Cardiac muscle cell (in vitro differentiated cells and primary cell): ENCODE measurements at regions not wholly inside any gene's neighbourhood (a gene's known extent, or its start where the extent isn't known, plus 50 kb on each side); places are given as distances from the start of the nearest gene placed in this dataset.

Source experiments
- DNase-seq, 2 donors: peaks; one replicate each; pipeline versions ENCODE4 v3.0.0 to v3.0.0-alpha.2; 2010 to 2017; ENCODE audit warnings: low read depth in 1 of 2, low spot score in 1 of 2
- H3K27ac ChIP-seq: fragments of 200-600 bp; sonication (generic); 2 replicates; pipeline ENCODE4 v1.5.1; 2016
- H3K27me3 ChIP-seq: fragments of 200-600 bp; sonication (generic); 2 replicates; pipeline ENCODE4 v1.6.0; 2016; ENCODE audit warnings: control low read depth
- H3K36me3 ChIP-seq: fragments of 200-600 bp; sonication (generic); 2 replicates; pipeline ENCODE4 v1.5.1; 2016; ENCODE audit warnings: control low read depth
- H3K4me1 ChIP-seq: fragments of 200-600 bp; sonication (generic); 2 replicates; pipeline ENCODE4 v1.8.1; 2017; ENCODE audit warnings: low read depth, mild to moderate bottlenecking, mixed run types
- H3K4me3 ChIP-seq: fragments of 200-600 bp; sonication (generic); 2 replicates; pipeline ENCODE4 v1.5.1; 2016; ENCODE audit warnings: mild to moderate bottlenecking
- H3K9me3 ChIP-seq: fragments of 200-600 bp; sonication (generic); 2 replicates; pipeline ENCODE4 v1.5.1; 2017; ENCODE audit warnings: low read depth, mild to moderate bottlenecking, control low read depth
- TF ChIP-seq, protein P1 (sequence below): IDR thresholded peaks from 2 replicates; pipeline ENCODE4 v1.5.1; 2012; ENCODE audit warnings: low read depth, mild to moderate bottlenecking, low read length

DNA sequence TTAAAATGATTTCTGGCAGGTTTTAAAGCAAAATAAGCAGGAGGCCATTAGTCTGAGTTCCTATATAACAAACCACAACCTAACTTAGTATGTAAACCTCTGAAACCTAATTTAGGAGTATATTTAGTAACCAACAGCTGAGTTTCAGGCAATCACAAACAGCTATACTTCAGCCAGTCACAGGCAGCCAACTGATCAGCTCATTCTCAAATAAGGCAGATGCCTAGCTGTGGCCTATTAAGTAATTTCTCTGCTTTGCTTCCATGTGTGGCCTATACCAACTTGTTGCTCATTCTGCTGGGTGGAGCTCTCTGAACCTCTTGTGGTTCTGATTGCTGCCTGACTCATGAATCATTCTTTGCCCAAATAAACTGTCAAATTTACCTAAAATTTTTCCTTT is 408.9 kb upstream of the FBXO33 start:
- H3K36me3 ChIP-seq = no peaks in the 10 kb centered on the region
- no peak overlapping the region for H3K4me3 ChIP-seq
- TF ChIP-seq, protein P1, sequence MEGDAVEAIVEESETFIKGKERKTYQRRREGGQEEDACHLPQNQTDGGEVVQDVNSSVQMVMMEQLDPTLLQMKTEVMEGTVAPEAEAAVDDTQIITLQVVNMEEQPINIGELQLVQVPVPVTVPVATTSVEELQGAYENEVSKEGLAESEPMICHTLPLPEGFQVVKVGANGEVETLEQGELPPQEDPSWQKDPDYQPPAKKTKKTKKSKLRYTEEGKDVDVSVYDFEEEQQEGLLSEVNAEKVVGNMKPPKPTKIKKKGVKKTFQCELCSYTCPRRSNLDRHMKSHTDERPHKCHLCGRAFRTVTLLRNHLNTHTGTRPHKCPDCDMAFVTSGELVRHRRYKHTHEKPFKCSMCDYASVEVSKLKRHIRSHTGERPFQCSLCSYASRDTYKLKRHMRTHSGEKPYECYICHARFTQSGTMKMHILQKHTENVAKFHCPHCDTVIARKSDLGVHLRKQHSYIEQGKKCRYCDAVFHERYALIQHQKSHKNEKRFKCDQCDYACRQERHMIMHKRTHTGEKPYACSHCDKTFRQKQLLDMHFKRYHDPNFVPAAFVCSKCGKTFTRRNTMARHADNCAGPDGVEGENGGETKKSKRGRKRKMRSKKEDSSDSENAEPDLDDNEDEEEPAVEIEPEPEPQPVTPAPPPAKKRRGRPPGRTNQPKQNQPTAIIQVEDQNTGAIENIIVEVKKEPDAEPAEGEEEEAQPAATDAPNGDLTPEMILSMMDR = no peak
- H3K4me1 ChIP-seq = no peaks in the 10 kb centered on the region
- no peaks in the 10 kb centered on the region for H3K9me3 ChIP-seq
- no peaks in the 10 kb centered on the region for H3K27me3 ChIP-seq
- H3K27ac ChIP-seq = no peak overlapping the region
- DNase-seq = no peak

DNA sequence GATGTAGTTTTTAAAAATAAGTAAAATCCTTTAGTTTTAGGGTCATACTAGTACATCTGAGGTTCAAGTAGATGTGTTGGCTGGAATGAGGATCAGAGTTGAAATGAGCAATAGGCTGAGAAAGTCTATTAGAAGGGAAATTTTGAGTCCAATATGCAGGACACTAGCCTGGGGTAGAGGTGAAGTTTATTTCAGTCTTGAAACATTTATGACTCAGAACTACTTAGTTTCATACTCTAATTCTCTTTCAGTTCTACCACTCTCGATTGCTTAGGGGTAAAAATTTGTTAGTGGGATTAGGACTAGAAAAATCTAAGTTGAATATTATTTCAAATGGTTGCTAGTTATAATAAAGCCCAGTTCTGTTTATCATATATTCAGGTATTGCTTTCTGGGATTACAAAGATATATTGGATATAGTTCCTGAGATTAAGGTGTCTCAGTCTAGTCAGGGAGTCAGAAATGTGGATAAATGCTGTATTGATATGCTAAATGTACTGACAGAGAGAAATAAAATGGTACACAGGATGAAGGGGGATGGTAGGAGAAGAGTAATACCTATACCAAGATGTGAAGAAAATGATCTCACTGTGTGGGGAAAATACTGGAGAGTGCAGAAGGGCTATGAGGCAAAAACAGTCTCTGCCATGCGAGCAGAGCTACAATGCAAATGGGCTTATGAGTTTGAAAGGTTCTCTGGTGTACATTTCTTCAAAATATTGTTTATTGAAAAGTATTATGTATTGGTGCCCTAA is 395.8 kb upstream of the FBXO33 start:
- H3K27ac ChIP-seq = no peak overlapping the region
- H3K4me1 ChIP-seq = no peaks in the 10 kb centered on the region
- TF ChIP-seq, protein P1 = no peak
- no peak for DNase-seq
- H3K4me3 ChIP-seq = no peak overlapping the region
- H3K27me3 ChIP-seq = no peaks in the 10 kb centered on the region
- no peaks in the 10 kb centered on the region for H3K36me3 ChIP-seq
- no peaks in the 10 kb centered on the region for H3K9me3 ChIP-seq

DNA sequence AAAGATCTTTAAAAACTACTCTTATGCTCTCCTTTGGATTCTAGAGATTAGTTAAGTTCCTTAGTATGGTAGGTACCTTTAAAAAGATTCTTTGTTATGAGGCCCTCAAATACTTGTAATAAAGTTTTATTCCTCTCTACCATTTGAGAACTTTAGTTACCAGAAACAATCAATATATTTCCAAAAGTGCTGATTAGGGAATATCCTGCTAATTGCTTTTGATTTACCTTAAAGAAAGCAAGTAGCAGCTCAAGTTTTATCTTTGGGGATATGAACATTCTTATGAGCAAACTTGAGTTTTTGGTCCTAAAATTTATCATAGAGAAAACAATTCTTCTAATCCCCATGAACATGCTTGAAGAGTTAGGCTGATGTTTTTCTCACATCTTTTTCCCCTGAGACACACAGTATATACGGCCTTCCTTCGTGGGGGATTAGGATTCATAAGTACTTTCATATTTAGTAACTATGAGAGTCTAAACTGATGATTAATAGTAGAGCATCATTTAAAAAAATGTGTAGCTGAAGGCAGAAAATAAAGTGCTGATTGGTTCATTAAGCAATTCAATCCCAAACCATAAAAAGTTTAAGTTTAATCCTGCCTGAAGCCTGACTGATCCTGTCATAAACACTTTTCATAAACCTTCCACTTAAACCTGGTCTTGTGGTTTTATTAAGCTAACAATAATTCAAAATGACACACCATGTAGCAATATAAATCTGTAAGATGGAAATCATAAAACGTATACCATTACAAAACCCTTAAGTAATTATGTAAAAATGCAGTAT is 380.5 kb upstream of the FBXO33 start:
- DNase-seq = no peak
- H3K4me3 ChIP-seq = no peak overlapping the region
- TF ChIP-seq, protein P1 = no peak
- H3K36me3 ChIP-seq = no peaks in the 10 kb centered on the region
- no peak overlapping the region for H3K27ac ChIP-seq
- H3K4me1 ChIP-seq = no peaks in the 10 kb centered on the region
- no peaks in the 10 kb centered on the region for H3K9me3 ChIP-seq
- no peaks in the 10 kb centered on the region for H3K27me3 ChIP-seq

DNA sequence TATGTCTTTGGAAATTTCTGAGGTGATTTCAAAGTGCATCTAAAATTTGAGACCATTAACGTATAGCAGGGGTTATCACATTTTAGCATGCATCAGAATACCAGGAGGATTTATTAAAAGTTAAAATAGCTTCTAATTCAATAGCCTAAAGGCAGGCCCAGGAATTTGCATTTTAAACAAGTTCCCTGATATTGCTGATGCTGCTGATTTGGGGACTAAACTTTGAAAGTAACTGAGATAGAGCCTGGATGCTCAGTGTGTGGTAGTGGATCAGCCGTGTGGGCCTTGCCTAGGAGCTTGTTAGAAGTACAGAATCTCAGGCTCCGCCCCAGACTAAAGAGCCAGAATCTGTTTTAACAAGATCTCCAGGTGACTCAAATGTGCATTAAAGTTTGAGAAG is 375.0 kb upstream of the FBXO33 start:
- H3K4me1 ChIP-seq = peaks cover 4% of the 10 kb centered on the region
- H3K27ac ChIP-seq = no peak overlapping the region
- no peaks in the 10 kb centered on the region for H3K9me3 ChIP-seq
- no peaks in the 10 kb centered on the region for H3K36me3 ChIP-seq
- no peak for DNase-seq
- no peak overlapping the region for H3K4me3 ChIP-seq
- no peaks in the 10 kb centered on the region for H3K27me3 ChIP-seq
- TF ChIP-seq, protein P1 = no peak

DNA sequence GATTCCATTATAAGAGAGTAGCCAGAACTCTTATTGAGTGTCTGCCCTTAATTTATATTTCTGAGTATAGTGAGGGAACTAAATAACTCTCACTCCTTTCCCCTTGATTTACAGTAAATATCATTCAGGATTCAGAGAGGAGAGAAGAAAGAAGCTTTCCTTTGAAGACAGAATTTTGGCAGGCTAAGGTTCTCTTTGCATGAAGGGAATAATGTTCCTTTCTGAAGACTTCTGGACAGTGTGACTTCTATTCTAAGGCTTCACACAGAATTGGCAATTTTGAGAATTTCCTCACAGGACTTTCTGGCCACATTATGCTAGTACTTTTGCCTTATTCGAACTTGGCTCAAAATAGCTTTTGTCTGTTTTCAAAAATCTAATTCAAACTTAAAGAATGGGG is 352.2 kb upstream of the FBXO33 start:
- TF ChIP-seq, protein P1 = no peak
- H3K27ac ChIP-seq = no peak overlapping the region

More for the DNA sequence above, 352.2 kb upstream of the FBXO33 start:
- Histone ChIP-seq H3K27me3 (no peaks in the 10 kb centered on the region), H3K9me3 (no peaks in the 10 kb centered on the region), H3K4me3 (no peak overlapping the region), H3K36me3 (no peaks in the 10 kb centered on the region), H3K4me1 (no peaks in the 10 kb centered on the region)
- DNase-seq = no peak
